Bronchial epithelial cell (primary cell): ENCODE measurements at regions not wholly inside any gene's neighbourhood (a gene's known extent, or its start where the extent isn't known, plus 50 kb on each side); places are given as distances from the start of the nearest gene placed in this dataset.

ENCODE experiments used
- DNase-seq: peaks from one replicate; pipeline ENCODE4 v3.0.0-alpha.2; 2010; ENCODE audit warnings: low read depth
- FAIRE-seq: peaks from 2 replicates; lab custom pipeline; 2011; peaks lifted over from hg19 to GRCh38; lab: Jason Lieb, UNC
- H3K27me3 ChIP-seq: 2 replicates; pipeline ENCODE4 v1.5.1; 2011; ENCODE audit warnings: low read length; ENCODE audit not compliant: control insufficient read depth, insufficient read depth
- H3K36me3 ChIP-seq: 2 replicates; pipeline ENCODE4 v1.5.1; 2011; ENCODE audit warnings: low read length; ENCODE audit not compliant: control insufficient read depth, insufficient read depth
- H3K4me3 ChIP-seq: 2 replicates; pipeline ENCODE4 v1.5.1; 2011; ENCODE audit warnings: mild to moderate bottlenecking, low read depth, low read length, control low read depth
- TF ChIP-seq, protein P1 (sequence below): IDR thresholded peaks from 2 replicates; pipeline ENCODE4 v1.5.1; 2011; ENCODE audit warnings: mild to moderate bottlenecking, moderate library complexity, low read length, control low read depth, inconsistent platforms; ENCODE audit not compliant: insufficient read depth, severe bottlenecking

DNA sequence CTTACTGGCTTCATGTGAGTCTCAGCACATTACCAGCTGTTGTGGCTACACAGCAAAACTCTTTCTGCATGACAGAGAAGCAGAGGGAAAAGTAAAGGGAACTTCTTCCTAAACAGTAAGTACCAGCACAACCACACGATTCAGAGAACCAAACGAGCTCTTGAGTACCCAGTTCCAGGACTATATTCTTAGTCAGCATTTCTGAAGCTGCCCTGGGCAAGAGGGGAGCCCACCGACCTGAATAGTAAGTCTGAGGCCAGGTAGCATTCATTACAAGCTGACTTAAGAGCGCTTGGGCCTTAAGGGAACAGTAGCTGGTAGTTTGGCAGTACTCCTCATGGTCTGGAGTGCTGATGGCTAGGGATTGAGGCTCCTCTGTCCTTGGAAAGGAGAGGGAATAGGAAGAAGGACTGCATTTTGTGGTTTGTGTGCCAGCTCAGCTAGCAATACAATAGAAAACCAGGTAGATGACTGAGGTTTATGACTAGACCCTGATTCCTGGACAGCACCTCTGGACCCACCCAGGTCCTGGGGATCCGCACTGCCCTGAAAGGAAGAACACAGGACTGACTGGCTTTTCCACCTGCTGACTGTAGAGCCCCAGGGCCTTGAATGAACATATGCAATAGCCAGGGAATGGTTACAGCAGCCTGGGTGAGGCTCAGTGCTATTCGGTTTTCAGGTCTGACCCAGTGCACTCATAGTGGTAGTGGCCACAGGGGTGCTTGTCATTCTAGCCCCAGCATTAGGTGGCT lies 396.8 kb upstream of the PRMT6 start:
- TF ChIP-seq, protein P1, sequence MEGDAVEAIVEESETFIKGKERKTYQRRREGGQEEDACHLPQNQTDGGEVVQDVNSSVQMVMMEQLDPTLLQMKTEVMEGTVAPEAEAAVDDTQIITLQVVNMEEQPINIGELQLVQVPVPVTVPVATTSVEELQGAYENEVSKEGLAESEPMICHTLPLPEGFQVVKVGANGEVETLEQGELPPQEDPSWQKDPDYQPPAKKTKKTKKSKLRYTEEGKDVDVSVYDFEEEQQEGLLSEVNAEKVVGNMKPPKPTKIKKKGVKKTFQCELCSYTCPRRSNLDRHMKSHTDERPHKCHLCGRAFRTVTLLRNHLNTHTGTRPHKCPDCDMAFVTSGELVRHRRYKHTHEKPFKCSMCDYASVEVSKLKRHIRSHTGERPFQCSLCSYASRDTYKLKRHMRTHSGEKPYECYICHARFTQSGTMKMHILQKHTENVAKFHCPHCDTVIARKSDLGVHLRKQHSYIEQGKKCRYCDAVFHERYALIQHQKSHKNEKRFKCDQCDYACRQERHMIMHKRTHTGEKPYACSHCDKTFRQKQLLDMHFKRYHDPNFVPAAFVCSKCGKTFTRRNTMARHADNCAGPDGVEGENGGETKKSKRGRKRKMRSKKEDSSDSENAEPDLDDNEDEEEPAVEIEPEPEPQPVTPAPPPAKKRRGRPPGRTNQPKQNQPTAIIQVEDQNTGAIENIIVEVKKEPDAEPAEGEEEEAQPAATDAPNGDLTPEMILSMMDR: no peak
- Histone ChIP-seq H3K36me3 (no peaks in the 10 kb centered on the region), H3K27me3 (no peaks in the 10 kb centered on the region), H3K4me3 (no peak overlapping the region)
- DNase-seq (peak; percentile 79), FAIRE-seq (peak; percentile 84)

DNA sequence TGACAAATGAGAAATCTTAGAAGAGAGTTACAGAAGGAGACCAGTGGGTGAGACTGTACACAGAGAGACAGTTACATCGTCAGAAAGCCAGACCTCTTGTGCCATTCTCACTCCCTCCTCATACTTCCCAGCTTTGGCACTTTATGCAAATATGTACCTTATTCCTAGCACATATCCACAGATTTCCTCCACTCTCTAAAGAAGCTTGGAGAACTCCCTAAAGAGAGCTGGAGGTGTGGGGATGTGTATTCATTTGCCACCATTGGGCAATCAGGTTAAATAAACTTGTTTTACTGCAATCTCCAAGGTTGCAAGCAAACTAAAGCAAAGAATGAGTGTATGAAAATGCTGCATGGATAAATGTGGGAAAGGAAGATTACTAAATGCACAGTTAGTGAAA lies 380.9 kb upstream of the PRMT6 start:
- Histone ChIP-seq H3K36me3 (no peaks in the 10 kb centered on the region), H3K4me3 (no peak overlapping the region), H3K27me3 (no peaks in the 10 kb centered on the region)
- TF ChIP-seq, protein P1: no peak
- DNase-seq (peak; percentile 38), FAIRE-seq (no peak)

DNA sequence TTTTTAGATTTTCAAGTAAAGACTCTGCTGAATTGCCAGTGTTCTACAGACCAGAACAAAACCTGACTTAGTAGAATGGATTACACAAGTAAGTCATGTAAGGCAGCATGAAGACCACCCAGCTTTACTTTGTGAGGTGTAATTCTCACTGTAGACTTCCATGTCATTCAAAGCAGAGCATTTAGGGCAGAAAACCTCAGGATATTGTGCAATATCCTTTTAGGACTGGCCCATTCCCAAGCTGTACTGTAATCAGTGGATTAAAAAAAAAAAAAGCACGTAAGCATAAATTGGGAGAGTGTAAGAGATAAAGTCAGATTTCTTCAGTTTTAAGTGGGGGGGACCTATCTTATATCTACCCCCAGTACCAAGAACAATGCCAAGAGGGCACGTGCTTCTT lies 380.5 kb upstream of the PRMT6 start:
- FAIRE-seq (no peak), DNase-seq (peak; percentile 82)
- TF ChIP-seq, protein P1: no peak

DNA sequence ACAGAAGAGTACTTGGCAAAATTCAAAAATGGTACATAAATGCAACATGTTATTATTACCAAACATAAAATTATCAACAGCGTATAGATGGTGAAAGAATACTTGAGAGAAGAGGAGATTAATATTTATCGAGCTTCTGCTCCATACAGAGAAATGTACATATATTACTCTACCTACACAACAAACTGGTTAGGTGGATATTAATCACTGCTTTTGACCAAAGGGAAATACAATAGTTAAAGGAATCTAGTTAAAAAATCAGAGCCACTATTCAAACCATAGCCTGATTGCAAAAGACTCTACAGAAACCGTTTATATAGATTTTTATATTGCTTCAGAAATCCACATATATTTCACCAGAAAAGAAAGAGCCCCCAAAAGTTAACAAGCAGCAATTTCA lies 379.3 kb upstream of the PRMT6 start:
- no peak for FAIRE-seq

More for the DNA sequence above, 380.5 kb upstream of the PRMT6 start:
- Histone ChIP-seq H3K4me3 (no peak overlapping the region), H3K27me3 (no peaks in the 10 kb centered on the region), H3K36me3 (no peaks in the 10 kb centered on the region)

DNA sequence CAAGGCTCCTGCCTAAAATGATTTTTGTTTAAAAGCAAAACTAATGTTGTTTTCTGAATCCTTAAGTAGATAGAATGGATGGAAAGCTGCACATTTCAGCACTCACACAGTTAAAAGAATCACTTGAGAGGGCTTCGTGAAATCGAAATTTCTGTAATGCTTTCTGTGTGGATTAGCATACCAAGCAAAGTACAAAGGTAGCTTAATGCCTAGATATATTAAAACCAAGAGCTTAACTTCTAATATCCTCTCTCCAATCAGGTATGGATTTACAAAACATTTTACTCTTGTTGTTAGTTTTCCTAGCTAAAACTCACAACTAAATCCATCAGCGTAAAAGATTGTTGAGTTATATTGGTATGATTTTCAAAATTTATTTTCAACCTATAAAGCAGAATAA lies 378.8 kb upstream of the PRMT6 start:
- TF ChIP-seq, protein P1: no peak
- DNase-seq (no peak), FAIRE-seq (no peak)
- H3K4me3 ChIP-seq: no peak overlapping the region
- no peaks in the 10 kb centered on the region for H3K36me3 ChIP-seq
- H3K27me3 ChIP-seq: no peaks in the 10 kb centered on the region

More for the DNA sequence above, 379.3 kb upstream of the PRMT6 start:
- H3K4me3 ChIP-seq: no peak overlapping the region
- TF ChIP-seq, protein P1: no peak
- H3K27me3 ChIP-seq: no peaks in the 10 kb centered on the region
- no peaks in the 10 kb centered on the region for H3K36me3 ChIP-seq
- DNase-seq: peak; percentile 70
